Cardiac fibroblast (primary cell): ENCODE measurements at regions not wholly inside any gene's neighbourhood (a gene's known extent, or its start where the extent isn't known, plus 50 kb on each side); places are given as distances from the start of the nearest gene placed in this dataset.
A peak's percentile ranks its signal among the peaks of the same experiment; 100 is the strongest.

Experiments used
- DNase-seq, 2 donors: peaks; one replicate each; pipeline versions ENCODE4 v3.0.0 to v3.0.0-alpha.2; 2010; ENCODE audit warnings: low read depth in 2 of 2
- H3K4me3 ChIP-seq, 2 donors: replicated peaks in 1 of 2; 1 replicate in 1 of 2; 2 replicates in 1 of 2; pipeline ENCODE4 v1.5.1; 2011; ENCODE audit warnings: low read depth in 2 of 2, low read length in 2 of 2, mild to moderate bottlenecking in 2 of 2, moderate library complexity in 1 of 2
- CTCF ChIP-seq: IDR thresholded peaks from one replicate; pipeline ENCODE4 v1.5.1; 2011; ENCODE audit warnings: low read depth, mild to moderate bottlenecking, low read length, inconsistent platforms

GRCh38 chr19:31110336-31110735 lies 238.9 kb downstream of the TSHZ3 start:
- peak; percentile 57 for TF ChIP-seq CTCF
- peak; percentile 65 to 76 for DNase-seq
- no peak overlapping the region for H3K4me3 ChIP-seq

- no peak overlapping the region for H3K4me3 ChIP-seq
- no peak for DNase-seq
- no peak for TF ChIP-seq CTCF
Observed at GRCh38 chr19:31109636-31110035, 239.6 kb downstream of the TSHZ3 start.

GRCh38 chr19:31107096-31107495 lies 242.1 kb downstream of the TSHZ3 start:
- DNase-seq: no peak
- TF ChIP-seq CTCF: no peak

GRCh38 chr19:31105761-31106160 lies 243.5 kb downstream of the TSHZ3 start:
- TF ChIP-seq CTCF: no peak
- DNase-seq: no peak
- no peak overlapping the region for H3K4me3 ChIP-seq

More at GRCh38 chr19:31107096-31107495, 242.1 kb downstream of the TSHZ3 start:
- H3K4me3 ChIP-seq: no peak overlapping the region

GRCh38 chr19:31104451-31104850 lies 244.8 kb downstream of the TSHZ3 start:
- H3K4me3 ChIP-seq: no peak overlapping the region
- no peak for DNase-seq
- TF ChIP-seq CTCF: no peak

GRCh38 chr19:31103228-31103627 lies 246.0 kb downstream of the TSHZ3 start:
- H3K4me3 ChIP-seq: no peak overlapping the region
- no peak for DNase-seq
- no peak for TF ChIP-seq CTCF

- TF ChIP-seq CTCF: no peak
- no peak overlapping the region for H3K4me3 ChIP-seq
- DNase-seq: no peak
Observed at GRCh38 chr19:31102674-31103073, 246.6 kb downstream of the TSHZ3 start.
